Uterus (tissue), 3 donors: ENCODE measurements at regions not wholly inside any gene's neighbourhood (a gene's known extent, or its start where the extent isn't known, plus 50 kb on each side); places are given as distances from the start of the nearest gene placed in this dataset.

Experiments used
- DNase-seq, 2 donors: peaks; one replicate each; pipeline ENCODE4 v3.0.0-alpha.2; 2019 to 2020
- H3K27ac ChIP-seq, 2 donors: fragments of 200-600 bp; sonication (generic); 1 replicate in 1 of 2; 2 replicates in 1 of 2; pipeline ENCODE4 v1.5.1; 2016 to 2018
- H3K27me3 ChIP-seq, 2 donors: fragments of 200-600 bp; sonication (generic); one replicate each; pipeline ENCODE4 v1.5.1; 2018 to 2019; ENCODE audit warnings: control low read depth in 1 of 2
- H3K36me3 ChIP-seq, 2 donors: fragments of 200-600 bp; sonication (generic); one replicate each; pipeline ENCODE4 v1.5.1; 2019; ENCODE audit warnings: control low read depth in 1 of 2
- H3K4me1 ChIP-seq, 2 donors: fragments of 200-600 bp; sonication (generic); one replicate each; pipeline ENCODE4 v1.5.1; 2018 to 2019; ENCODE audit warnings: control low read depth in 1 of 2
- H3K4me3 ChIP-seq, 2 donors: fragments of 200-600 bp; sonication (generic); 1 replicate in 1 of 2; 2 replicates in 1 of 2; pipeline ENCODE4 v1.5.1; 2018 to 2019; ENCODE audit warnings: mild to moderate bottlenecking in 1 of 2
- H3K9me3 ChIP-seq, 2 donors: fragments of 200-600 bp; sonication (generic); one replicate each; pipeline ENCODE4 v1.5.1; 2019; ENCODE audit warnings: control low read depth in 1 of 2
- POLR2A ChIP-seq, 2 donors: fragments of 450-650 bp; IDR thresholded peaks; one replicate each; pipeline ENCODE4 v1.6.1; 2016; ENCODE audit warnings: antibody characterized with exemption in 2 of 2, mild to moderate bottlenecking in 1 of 2, moderate library complexity in 1 of 2
- intact Hi-C: fragments of 100-400 bp; cut with DNase I; formaldehyde crosslinking; loops from one replicate; pipeline ENCODE4 v1.15.1; 2023; ENCODE audit warnings: low total_unique reads
- TF ChIP-seq, protein P1 (sequence below), 4 experiments: fragments of 200-600 bp in 2 of 4; fragments of 450-650 bp in 2 of 4; sonication (generic) in 2 of 4; IDR thresholded peaks; one replicate each; pipeline ENCODE4 v1.5.1; 2016 to 2019; ENCODE audit warnings: antibody characterized with exemption in 4 of 4, mild to moderate bottlenecking in 2 of 4, moderate library complexity in 1 of 4
- donor health status: DM: yes; HTN: yes; CAD: no.

DNA sequence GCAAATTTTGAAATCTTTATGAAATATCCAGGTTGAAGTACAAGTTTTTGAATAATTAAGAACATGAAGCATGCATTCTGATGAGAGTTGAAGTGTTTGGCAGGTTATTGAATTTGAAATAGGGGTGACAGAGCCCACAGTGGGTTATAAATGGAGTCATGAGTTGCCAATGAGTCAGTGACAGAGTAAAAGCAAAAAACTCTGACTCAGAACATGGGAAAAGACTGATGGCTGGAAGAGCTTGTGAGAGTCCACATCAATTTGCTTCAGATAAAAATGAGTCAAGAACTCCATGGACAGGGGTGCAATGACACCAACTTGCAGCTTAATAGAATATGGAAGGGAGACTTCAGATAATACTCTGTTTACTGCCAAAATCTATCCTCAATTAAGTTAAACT, 105.3 kb downstream of the SLC6A15 start:
- H3K36me3 ChIP-seq = no peaks in the 10 kb centered on the region
- no peak overlapping the region for H3K27ac ChIP-seq
- no peak for TF ChIP-seq POLR2A (IDR thresholded peaks at IDR 0.05)
- TF ChIP-seq, protein P1, sequence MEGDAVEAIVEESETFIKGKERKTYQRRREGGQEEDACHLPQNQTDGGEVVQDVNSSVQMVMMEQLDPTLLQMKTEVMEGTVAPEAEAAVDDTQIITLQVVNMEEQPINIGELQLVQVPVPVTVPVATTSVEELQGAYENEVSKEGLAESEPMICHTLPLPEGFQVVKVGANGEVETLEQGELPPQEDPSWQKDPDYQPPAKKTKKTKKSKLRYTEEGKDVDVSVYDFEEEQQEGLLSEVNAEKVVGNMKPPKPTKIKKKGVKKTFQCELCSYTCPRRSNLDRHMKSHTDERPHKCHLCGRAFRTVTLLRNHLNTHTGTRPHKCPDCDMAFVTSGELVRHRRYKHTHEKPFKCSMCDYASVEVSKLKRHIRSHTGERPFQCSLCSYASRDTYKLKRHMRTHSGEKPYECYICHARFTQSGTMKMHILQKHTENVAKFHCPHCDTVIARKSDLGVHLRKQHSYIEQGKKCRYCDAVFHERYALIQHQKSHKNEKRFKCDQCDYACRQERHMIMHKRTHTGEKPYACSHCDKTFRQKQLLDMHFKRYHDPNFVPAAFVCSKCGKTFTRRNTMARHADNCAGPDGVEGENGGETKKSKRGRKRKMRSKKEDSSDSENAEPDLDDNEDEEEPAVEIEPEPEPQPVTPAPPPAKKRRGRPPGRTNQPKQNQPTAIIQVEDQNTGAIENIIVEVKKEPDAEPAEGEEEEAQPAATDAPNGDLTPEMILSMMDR (IDR thresholded peaks at IDR 0.05) = no peak
- no peaks in the 10 kb centered on the region for H3K27me3 ChIP-seq
- intact Hi-C loops = no loop called here
- H3K4me1 ChIP-seq = no peaks in the 10 kb centered on the region
- H3K4me3 ChIP-seq = no peak overlapping the region
- no peak for DNase-seq
- H3K9me3 ChIP-seq = no peaks in the 10 kb centered on the region

DNA sequence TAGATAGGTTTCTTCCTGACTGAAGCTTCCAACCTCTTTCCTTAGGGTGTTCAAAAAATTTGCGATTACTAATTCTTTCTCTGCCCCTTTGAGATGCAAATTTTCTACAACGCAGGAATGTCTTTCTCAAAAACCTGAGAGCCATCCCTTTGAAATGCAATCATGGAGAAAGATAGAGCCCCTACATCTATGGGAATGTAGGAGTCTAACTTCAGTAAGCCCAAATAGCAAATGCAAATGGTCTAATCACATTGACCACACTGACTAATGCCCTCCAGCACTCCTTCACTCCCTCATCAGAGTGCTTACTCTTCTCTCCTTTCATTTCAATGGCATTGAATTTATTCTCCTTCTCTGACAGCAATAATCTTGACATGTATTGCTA, 107.1 kb downstream of the SLC6A15 start:
- Histone ChIP-seq H3K4me1 (no peaks in the 10 kb centered on the region), H3K27me3 (no peaks in the 10 kb centered on the region), H3K9me3 (no peaks in the 10 kb centered on the region), H3K4me3 (no peak overlapping the region), H3K36me3 (no peaks in the 10 kb centered on the region), H3K27ac (no peak overlapping the region)
- intact Hi-C loops = no loop called here
- TF ChIP-seq, protein P1 (IDR thresholded peaks at IDR 0.05) = no peak
- TF ChIP-seq POLR2A (IDR thresholded peaks at IDR 0.05) = no peak
- no peak for DNase-seq

DNA sequence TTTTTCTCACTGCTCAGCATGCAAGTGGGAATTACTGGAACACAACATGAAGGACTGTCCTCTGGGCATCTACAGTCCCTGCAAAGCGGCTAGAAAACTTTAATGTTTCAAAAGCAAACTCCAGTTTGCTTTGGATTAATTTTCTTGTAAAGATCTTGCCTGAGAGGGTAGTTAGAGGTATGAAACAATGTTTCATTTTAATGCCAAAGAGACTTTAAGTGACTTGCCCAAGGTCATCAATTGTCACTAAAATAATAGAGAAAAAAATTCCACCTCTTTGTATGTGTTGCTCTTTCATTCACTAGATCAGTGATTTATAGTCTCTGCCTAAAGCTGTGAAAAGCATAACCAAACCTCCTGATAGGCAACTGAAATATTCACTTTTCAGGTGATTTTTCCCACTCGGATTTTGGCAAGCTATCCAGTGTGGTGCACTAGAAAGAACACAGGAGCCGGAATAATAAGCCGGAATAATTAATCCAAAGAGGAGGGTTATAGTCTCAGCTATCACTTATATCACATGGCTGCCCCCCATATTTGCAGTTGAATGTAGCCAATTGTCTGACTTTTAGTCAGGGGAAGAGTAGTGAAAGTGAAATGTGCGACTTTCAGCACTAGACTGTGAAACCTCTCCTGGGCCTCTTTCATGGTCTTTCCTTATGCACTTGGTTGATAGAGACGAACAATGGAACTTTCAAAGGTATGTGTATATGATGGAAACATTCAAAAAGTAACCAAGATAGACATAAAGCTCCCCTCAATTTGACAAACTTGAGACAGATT, 107.7 kb downstream of the SLC6A15 start:
- H3K36me3 ChIP-seq = no peaks in the 10 kb centered on the region
- no peak overlapping the region for H3K27ac ChIP-seq
- no peaks in the 10 kb centered on the region for H3K27me3 ChIP-seq
- TF ChIP-seq POLR2A (IDR thresholded peaks at IDR 0.05) = no peak
- TF ChIP-seq, protein P1 (IDR thresholded peaks at IDR 0.05) = no peak
- DNase-seq = no peak
- intact Hi-C loops = no loop called here
- H3K4me3 ChIP-seq = no peak overlapping the region
- H3K4me1 ChIP-seq = no peaks in the 10 kb centered on the region
- no peaks in the 10 kb centered on the region for H3K9me3 ChIP-seq

DNA sequence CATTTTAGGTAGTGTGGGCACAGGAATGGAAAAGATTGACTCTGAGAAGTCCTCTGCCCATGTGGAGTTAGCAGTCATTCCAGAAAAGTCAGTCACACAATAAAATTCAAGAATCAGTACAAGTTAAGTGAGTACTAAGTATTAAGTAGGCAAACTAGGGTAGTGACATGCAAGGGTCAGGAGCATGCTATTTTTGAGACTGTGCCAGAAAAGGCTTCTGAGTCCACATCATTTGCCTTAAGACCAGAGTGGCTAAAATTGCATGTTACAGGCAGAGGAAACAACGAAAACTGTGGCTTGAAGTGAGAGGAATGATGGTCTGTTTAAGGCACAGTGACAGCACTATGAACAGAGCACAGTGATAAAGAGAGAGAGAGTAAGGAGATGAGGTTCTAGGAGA, 108.9 kb downstream of the SLC6A15 start:
- intact Hi-C loops = no loop called here
- Histone ChIP-seq H3K27me3 (no peaks in the 10 kb centered on the region), H3K4me1 (no peaks in the 10 kb centered on the region), H3K9me3 (no peaks in the 10 kb centered on the region), H3K27ac (no peak overlapping the region), H3K36me3 (no peaks in the 10 kb centered on the region), H3K4me3 (no peak overlapping the region)
- DNase-seq = no peak
- no peak for TF ChIP-seq POLR2A (IDR thresholded peaks at IDR 0.05)
- TF ChIP-seq, protein P1 (IDR thresholded peaks at IDR 0.05) = no peak

DNA sequence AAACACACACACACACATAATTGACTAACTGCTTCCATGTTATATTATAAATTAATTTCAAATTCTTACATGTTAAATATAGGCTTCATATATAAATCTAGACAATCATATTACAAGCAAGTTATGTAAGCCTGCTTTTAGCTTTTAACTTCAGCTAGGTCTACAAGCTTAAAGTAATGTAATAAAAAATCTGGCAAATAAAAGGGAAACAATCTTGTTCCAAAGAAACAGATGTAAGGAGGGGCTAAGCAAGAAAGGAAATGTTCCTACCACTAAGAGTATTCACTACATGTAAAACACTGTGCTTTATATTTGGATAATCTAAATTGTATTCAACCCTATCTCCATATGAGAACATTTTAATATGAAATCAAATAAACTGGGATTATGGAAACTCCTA, 110.4 kb downstream of the SLC6A15 start:
- no peak overlapping the region for H3K27ac ChIP-seq
- no peak for TF ChIP-seq POLR2A (IDR thresholded peaks at IDR 0.05)
- TF ChIP-seq, protein P1 (IDR thresholded peaks at IDR 0.05) = no peak
- H3K36me3 ChIP-seq = no peaks in the 10 kb centered on the region
- DNase-seq = no peak
- H3K4me1 ChIP-seq = no peaks in the 10 kb centered on the region
- no peaks in the 10 kb centered on the region for H3K9me3 ChIP-seq
- intact Hi-C loops = no loop called here
- no peaks in the 10 kb centered on the region for H3K27me3 ChIP-seq
- no peak overlapping the region for H3K4me3 ChIP-seq
